Loucy (cell line): ENCODE measurements at regions not wholly inside any gene's neighbourhood (a gene's known extent, or its start where the extent isn't known, plus 50 kb on each side); places are given as distances from the start of the nearest gene placed in this dataset.

Experiments used
- H2AFZ ChIP-seq: fragments of 200-600 bp; sonication (generic); 2 replicates; pipeline ENCODE4 v1.6.0; 2016; ENCODE audit warnings: antibody characterized with exemption, mild to moderate bottlenecking, low read length, moderate library complexity
- H3F3A ChIP-seq: fragments of 200-600 bp; 2 replicates; pipeline ENCODE4 v1.6.0; 2016; ENCODE audit warnings: antibody characterized with exemption, low read depth, mild to moderate bottlenecking
- H3K27me3 ChIP-seq: fragments of 200-600 bp; sonication (generic); 2 replicates; pipeline ENCODE4 v1.6.1; 2014; ENCODE audit warnings: low read length, mild to moderate bottlenecking; ENCODE audit not compliant: insufficient read depth, poor library complexity, severe bottlenecking
- H3K36me3 ChIP-seq: fragments of 200-600 bp; sonication (generic); 2 replicates; pipeline ENCODE4 v1.6.1; 2016; ENCODE audit warnings: low read length; ENCODE audit not compliant: insufficient read depth
- H3K4me1 ChIP-seq: fragments of 200-600 bp; sonication (generic); 2 replicates; pipeline ENCODE4 v1.5.1; 2014; ENCODE audit warnings: low read length, mild to moderate bottlenecking; ENCODE audit not compliant: insufficient read depth, poor library complexity, severe bottlenecking
- H3K4me2 ChIP-seq: fragments of 200-600 bp; sonication (generic); 2 replicates; pipeline ENCODE4 v1.6.0; 2014; ENCODE audit warnings: antibody characterized with exemption, low read length, low read depth, mild to moderate bottlenecking; ENCODE audit not compliant: poor library complexity, severe bottlenecking
- H3K4me3 ChIP-seq: fragments of 200-600 bp; sonication (generic); 2 replicates; pipeline ENCODE4 v1.5.1; 2014; ENCODE audit warnings: low read length, mild to moderate bottlenecking, mixed read lengths; ENCODE audit not compliant: poor library complexity, severe bottlenecking
- H3K79me2 ChIP-seq: fragments of 200-600 bp; sonication (generic); 2 replicates; pipeline ENCODE4 v1.6.1; 2014; ENCODE audit warnings: low read length; ENCODE audit not compliant: insufficient read depth
- H3K9ac ChIP-seq: fragments of 200-600 bp; sonication (generic); 2 replicates; pipeline ENCODE4 v1.6.0; 2014; ENCODE audit warnings: mild to moderate bottlenecking, low read depth, low read length, moderate library complexity; ENCODE audit not compliant: poor library complexity, severe bottlenecking
- H3K9me2 ChIP-seq: fragments of 200-600 bp; sonication (generic); replicated peaks from 2 replicates; pipeline ENCODE4 v1.6.1; 2016; ENCODE audit warnings: low read depth, low read length, mixed read lengths
- H3K9me3 ChIP-seq: fragments of 200-600 bp; sonication (generic); 2 replicates; pipeline ENCODE4 v1.6.1; 2014; ENCODE audit warnings: mild to moderate bottlenecking, antibody characterized with exemption, low read length, low read depth; ENCODE audit not compliant: insufficient read depth
- H4K20me1 ChIP-seq: fragments of 200-600 bp; sonication (generic); 2 replicates; pipeline ENCODE4 v1.6.0; 2014; ENCODE audit warnings: antibody characterized with exemption, low read length, mild to moderate bottlenecking; ENCODE audit not compliant: insufficient read depth, poor library complexity, severe bottlenecking
- EZH2phosphoT487 ChIP-seq: fragments of 200-600 bp; IDR thresholded peaks from 2 replicates; pipeline ENCODE4 v1.6.1; 2018; ENCODE audit warnings: antibody characterized with exemption, mild to moderate bottlenecking, moderate library complexity, borderline replicate concordance
- TF ChIP-seq, protein P1 (sequence below): fragments of 200-600 bp; sonication (generic); conservative IDR thresholded peaks from 2 replicates; pipeline ENCODE4 v1.5.1; 2014; ENCODE audit warnings: mild to moderate bottlenecking, antibody characterized with exemption, low read length

DNA sequence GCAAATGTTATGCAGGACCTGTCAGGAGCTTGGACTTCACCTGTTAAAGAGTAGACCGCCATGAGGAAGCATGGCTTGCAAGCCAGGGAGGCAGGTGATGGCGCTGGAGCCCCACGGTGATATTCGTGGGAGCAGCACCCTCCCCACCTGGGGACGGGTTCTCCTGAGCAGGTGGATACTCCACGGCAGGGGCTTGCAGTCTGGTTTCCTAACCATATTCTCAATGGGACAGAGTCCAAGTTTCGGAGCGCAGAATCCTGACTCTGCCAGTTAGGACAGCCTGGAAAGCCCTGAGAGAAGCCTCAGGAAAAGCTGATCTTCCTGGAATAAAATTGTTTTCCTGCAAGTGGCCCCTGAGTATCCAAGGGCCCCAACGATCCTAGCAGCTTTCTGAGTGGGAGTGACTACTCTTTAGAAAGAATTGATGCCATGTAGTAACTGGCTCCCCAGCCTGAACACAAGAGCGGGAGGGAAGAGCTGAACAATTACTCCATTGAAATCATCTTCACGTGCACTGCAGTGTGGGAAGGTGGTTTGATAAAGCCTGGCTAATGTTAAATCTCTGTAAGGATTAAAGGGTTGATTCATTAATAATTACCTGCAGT is 146.3 kb upstream of the RAB4A start:
- TF ChIP-seq, protein P1, sequence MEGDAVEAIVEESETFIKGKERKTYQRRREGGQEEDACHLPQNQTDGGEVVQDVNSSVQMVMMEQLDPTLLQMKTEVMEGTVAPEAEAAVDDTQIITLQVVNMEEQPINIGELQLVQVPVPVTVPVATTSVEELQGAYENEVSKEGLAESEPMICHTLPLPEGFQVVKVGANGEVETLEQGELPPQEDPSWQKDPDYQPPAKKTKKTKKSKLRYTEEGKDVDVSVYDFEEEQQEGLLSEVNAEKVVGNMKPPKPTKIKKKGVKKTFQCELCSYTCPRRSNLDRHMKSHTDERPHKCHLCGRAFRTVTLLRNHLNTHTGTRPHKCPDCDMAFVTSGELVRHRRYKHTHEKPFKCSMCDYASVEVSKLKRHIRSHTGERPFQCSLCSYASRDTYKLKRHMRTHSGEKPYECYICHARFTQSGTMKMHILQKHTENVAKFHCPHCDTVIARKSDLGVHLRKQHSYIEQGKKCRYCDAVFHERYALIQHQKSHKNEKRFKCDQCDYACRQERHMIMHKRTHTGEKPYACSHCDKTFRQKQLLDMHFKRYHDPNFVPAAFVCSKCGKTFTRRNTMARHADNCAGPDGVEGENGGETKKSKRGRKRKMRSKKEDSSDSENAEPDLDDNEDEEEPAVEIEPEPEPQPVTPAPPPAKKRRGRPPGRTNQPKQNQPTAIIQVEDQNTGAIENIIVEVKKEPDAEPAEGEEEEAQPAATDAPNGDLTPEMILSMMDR: no peak
- no peak for TF ChIP-seq EZH2phosphoT487
- Histone ChIP-seq H3F3A (no peaks in the 10 kb centered on the region), H3K79me2 (no peaks in the 10 kb centered on the region), H3K4me2 (no peak overlapping the region), H3K9me3 (no peaks in the 10 kb centered on the region), H3K27me3 (no peaks in the 10 kb centered on the region), H3K4me3 (no peak overlapping the region), H3K36me3 (no peaks in the 10 kb centered on the region), H3K9ac (no peak overlapping the region), H4K20me1 (no peaks in the 10 kb centered on the region), H3K9me2 (no peaks in the 10 kb centered on the region), H2AFZ (no peak overlapping the region), H3K4me1 (peaks cover 31% of the 10 kb centered on the region)

DNA sequence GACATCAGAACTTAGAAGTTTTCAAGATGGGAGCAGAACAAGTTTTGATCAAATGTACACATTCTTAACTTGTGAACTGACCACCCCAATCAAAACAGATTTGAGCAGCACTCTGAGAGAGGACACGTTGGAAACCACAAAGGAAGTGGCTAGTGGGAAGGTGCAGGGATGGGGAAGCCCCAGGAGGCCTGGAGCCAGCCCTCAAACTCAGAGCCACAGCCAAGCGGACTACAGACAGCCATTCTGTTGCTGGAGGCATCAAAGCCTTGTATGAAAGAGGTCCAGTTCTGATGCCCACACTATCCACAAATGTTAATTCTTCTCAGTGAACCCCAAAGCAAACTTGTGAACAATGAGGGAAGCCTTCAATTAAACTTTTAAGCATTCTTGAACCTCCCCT is 143.6 kb upstream of the RAB4A start:
- Histone ChIP-seq H3K9ac (peak overlapping the region; percentile 24), H3K36me3 (no peaks in the 10 kb centered on the region), H3K4me3 (peak overlapping the region; percentile 16), H3K9me3 (no peaks in the 10 kb centered on the region), H3K27me3 (no peaks in the 10 kb centered on the region), H3K9me2 (no peaks in the 10 kb centered on the region), H4K20me1 (no peaks in the 10 kb centered on the region), H3K4me2 (peak overlapping the region; percentile 56), H3K4me1 (peaks cover 58% of the 10 kb centered on the region), H3F3A (no peaks in the 10 kb centered on the region), H3K79me2 (no peaks in the 10 kb centered on the region), H2AFZ (no peak overlapping the region)
- no peak for TF ChIP-seq EZH2phosphoT487
- TF ChIP-seq, protein P1: no peak

DNA sequence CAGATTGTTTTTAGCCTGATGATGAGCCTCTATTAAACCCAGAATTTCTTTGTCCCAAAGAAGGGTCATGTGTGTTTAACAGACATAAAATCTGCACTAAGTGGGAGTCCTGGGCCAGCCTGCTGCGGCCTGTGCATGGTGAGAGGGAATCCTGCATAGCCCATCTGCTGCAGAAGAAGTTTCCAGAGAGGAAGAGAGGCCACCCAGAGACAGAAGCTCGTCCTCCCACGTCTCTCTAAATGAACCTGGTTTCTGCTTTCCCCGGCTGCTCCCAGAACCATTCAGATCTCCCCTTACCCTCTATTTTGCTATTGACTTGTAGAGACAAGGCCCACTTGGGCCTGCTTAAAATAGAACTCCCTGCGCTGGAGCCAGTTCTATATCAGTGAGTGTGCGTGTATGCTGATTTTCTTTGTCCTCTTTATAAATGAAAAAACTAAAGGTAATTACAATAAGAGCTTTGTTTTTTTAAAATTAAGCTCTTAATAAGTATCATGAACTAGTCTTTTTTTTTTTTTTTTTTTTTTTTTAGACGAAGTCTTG is 142.8 kb upstream of the RAB4A start:
- peaks cover 58% of the 10 kb centered on the region for H3K4me1 ChIP-seq
- no peaks in the 10 kb centered on the region for H3K9me3 ChIP-seq
- H3K4me2 ChIP-seq: peak overlapping the region; percentile 56
- no peak overlapping the region for H2AFZ ChIP-seq
- no peaks in the 10 kb centered on the region for H3K79me2 ChIP-seq
- H4K20me1 ChIP-seq: no peaks in the 10 kb centered on the region
- H3K4me3 ChIP-seq: no peak overlapping the region
- H3K27me3 ChIP-seq: no peaks in the 10 kb centered on the region
- H3K9ac ChIP-seq: peak overlapping the region; percentile 24
- TF ChIP-seq, protein P1: no peak
- H3F3A ChIP-seq: no peaks in the 10 kb centered on the region
- no peaks in the 10 kb centered on the region for H3K36me3 ChIP-seq
- H3K9me2 ChIP-seq: no peaks in the 10 kb centered on the region
